HUES48 (cell line): ENCODE measurements at regions not wholly inside any gene's neighbourhood (a gene's known extent, or its start where the extent isn't known, plus 50 kb on each side); places are given as distances from the start of the nearest gene placed in this dataset.
"Not testable (repeated sequence)": the region's sequence is repeated elsewhere in the genome, so short reads cannot be mapped to it uniquely, and the experiment has no call there.

Experiments used
- H3K27ac ChIP-seq: one replicate; pipeline ENCODE4 v1.7.0; 2013; ENCODE audit warnings: low read depth, low read length, inconsistent platforms
- H3K27me3 ChIP-seq: 2 replicates; pipeline ENCODE4 v1.6.1; 2013; ENCODE audit warnings: mild to moderate bottlenecking, low read length; ENCODE audit not compliant: control insufficient read depth, insufficient read depth
- H3K36me3 ChIP-seq: 2 replicates; pipeline ENCODE4 v1.6.1; 2013; ENCODE audit warnings: low read length; ENCODE audit not compliant: control insufficient read depth, insufficient read depth
- H3K4me1 ChIP-seq: 2 replicates; pipeline ENCODE4 v1.6.1; 2013; ENCODE audit warnings: mild to moderate bottlenecking, low read length; ENCODE audit not compliant: control insufficient read depth, insufficient read depth
- H3K4me3 ChIP-seq: 2 replicates; pipeline ENCODE4 v1.5.1; 2013; ENCODE audit warnings: mild to moderate bottlenecking, low read depth, low read length
- H3K9ac ChIP-seq: 2 replicates; pipeline ENCODE4 v1.6.1; 2013; ENCODE audit warnings: mild to moderate bottlenecking, low read depth, low read length, moderate library complexity
- H3K9me3 ChIP-seq: 2 replicates; pipeline ENCODE4 v1.6.1; 2013; ENCODE audit warnings: low read length; ENCODE audit not compliant: control insufficient read depth, insufficient read depth

GRCh38 chr2:193199322-193199721 is 1004.6 kb upstream of the TMEFF2 start:
- no peak overlapping the region for H3K4me3 ChIP-seq
- H3K36me3 ChIP-seq: no peaks in the 10 kb centered on the region
- no peak overlapping the region for H3K9ac ChIP-seq
- H3K9me3 ChIP-seq: 0 out of 2 replicates have a peak, but pooled peaks cover 2% of the 10 kb centered on the region
- no peak overlapping the region for H3K27ac ChIP-seq
- H3K4me1 ChIP-seq: no peaks in the 10 kb centered on the region
- no peaks in the 10 kb centered on the region for H3K27me3 ChIP-seq

GRCh38 chr2:193187816-193188215 is 993.1 kb upstream of the TMEFF2 start:
- Histone ChIP-seq H3K4me3 (no peak overlapping the region), H3K36me3 (no peaks in the 10 kb centered on the region), H3K9ac (no peak overlapping the region), H3K27ac (no peak overlapping the region), H3K9me3 (no peaks in the 10 kb centered on the region), H3K4me1 (no peaks in the 10 kb centered on the region), H3K27me3 (no peaks in the 10 kb centered on the region)

- not testable (repeated sequence) for H3K4me1 ChIP-seq, H3K36me3 ChIP-seq, H3K9ac ChIP-seq, H3K27ac ChIP-seq, H3K27me3 ChIP-seq, H3K4me3 ChIP-seq, H3K9me3 ChIP-seq
Measured at GRCh38 chr2:193170981-193171380, 976.2 kb upstream of the TMEFF2 start.

- no peak overlapping the region for H3K9ac ChIP-seq
Measured at GRCh38 chr2:193156480-193156879, 961.7 kb upstream of the TMEFF2 start.

GRCh38 chr2:193154076-193154475 is 959.3 kb upstream of the TMEFF2 start:
- H3K9me3 ChIP-seq: no peaks in the 10 kb centered on the region
- H3K9ac ChIP-seq: no peak overlapping the region
- no peak overlapping the region for H3K27ac ChIP-seq
- H3K36me3 ChIP-seq: no peaks in the 10 kb centered on the region
- no peak overlapping the region for H3K4me3 ChIP-seq
- no peaks in the 10 kb centered on the region for H3K27me3 ChIP-seq
- H3K4me1 ChIP-seq: no peaks in the 10 kb centered on the region

More at GRCh38 chr2:193156480-193156879, 961.7 kb upstream of the TMEFF2 start:
- no peaks in the 10 kb centered on the region for H3K36me3 ChIP-seq
- H3K9me3 ChIP-seq: no peaks in the 10 kb centered on the region
- H3K4me3 ChIP-seq: no peak overlapping the region
- no peaks in the 10 kb centered on the region for H3K27me3 ChIP-seq
- H3K4me1 ChIP-seq: no peaks in the 10 kb centered on the region
- H3K27ac ChIP-seq: no peak overlapping the region

GRCh38 chr2:193153576-193153975 is 958.8 kb upstream of the TMEFF2 start:
- H3K27ac ChIP-seq: no peak overlapping the region
- H3K9ac ChIP-seq: no peak overlapping the region
- H3K4me3 ChIP-seq: no peak overlapping the region
- no peaks in the 10 kb centered on the region for H3K4me1 ChIP-seq
- H3K36me3 ChIP-seq: no peaks in the 10 kb centered on the region
- H3K27me3 ChIP-seq: no peaks in the 10 kb centered on the region
- no peaks in the 10 kb centered on the region for H3K9me3 ChIP-seq

- not testable (repeated sequence) for H3K4me3 ChIP-seq, H3K9ac ChIP-seq, H3K27me3 ChIP-seq, H3K4me1 ChIP-seq, H3K36me3 ChIP-seq, H3K9me3 ChIP-seq
- peak overlapping the region; percentile 72 for H3K27ac ChIP-seq
Measured at GRCh38 chr2:193142467-193142866, 947.7 kb upstream of the TMEFF2 start.

GRCh38 chr2:193141998-193142397 is 947.3 kb upstream of the TMEFF2 start:
- Histone ChIP-seq H3K4me1 (0 out of 2 replicates have a peak, but pooled peaks cover 8% of the 10 kb centered on the region), H3K9me3 (no peaks in the 10 kb centered on the region), H3K9ac (no peak overlapping the region), H3K27ac (peak overlapping the region; percentile 47), H3K36me3 (no peaks in the 10 kb centered on the region), H3K27me3 (no peaks in the 10 kb centered on the region), H3K4me3 (no peak overlapping the region)

GRCh38 chr2:193140895-193141294 is 946.2 kb upstream of the TMEFF2 start:
- not testable (repeated sequence) for H3K27me3 ChIP-seq, H3K27ac ChIP-seq, H3K9me3 ChIP-seq, H3K9ac ChIP-seq, H3K36me3 ChIP-seq, H3K4me1 ChIP-seq, H3K4me3 ChIP-seq

- Histone ChIP-seq H3K9me3 (no peaks in the 10 kb centered on the region), H3K9ac (no peak overlapping the region), H3K4me3 (no peak overlapping the region), H3K4me1 (no peaks in the 10 kb centered on the region), H3K36me3 (no peaks in the 10 kb centered on the region), H3K27me3 (no peaks in the 10 kb centered on the region), H3K27ac (no peak overlapping the region)
Measured at GRCh38 chr2:193124815-193125214, 930.1 kb upstream of the TMEFF2 start.

GRCh38 chr2:193114827-193115226 is 920.1 kb upstream of the TMEFF2 start:
- Histone ChIP-seq H3K36me3 (no peaks in the 10 kb centered on the region), H3K4me3 (no peak overlapping the region), H3K9ac (no peak overlapping the region), H3K27me3 (no peaks in the 10 kb centered on the region), H3K4me1 (no peaks in the 10 kb centered on the region), H3K27ac (no peak overlapping the region), H3K9me3 (no peaks in the 10 kb centered on the region)

- Histone ChIP-seq H3K27me3 (no peaks in the 10 kb centered on the region), H3K27ac (no peak overlapping the region), H3K9me3 (no peaks in the 10 kb centered on the region), H3K9ac (no peak overlapping the region), H3K4me1 (no peaks in the 10 kb centered on the region), H3K4me3 (no peak overlapping the region), H3K36me3 (no peaks in the 10 kb centered on the region)
Measured at GRCh38 chr2:193112986-193113385, 918.3 kb upstream of the TMEFF2 start.
